Effector memory CD8-positive, alpha-beta T cell (primary cell): ENCODE measurements at regions not wholly inside any gene's neighbourhood (a gene's known extent, or its start where the extent isn't known, plus 50 kb on each side); places are given as distances from the start of the nearest gene placed in this dataset.

ENCODE experiments used
- ATAC-seq: fragments of 150-1000 bp; cut with Tn5 transposase; replicated peaks from 2 replicates; pipeline ENCODE4 v1.10.0; 2021; ENCODE audit warnings: mild to moderate bottlenecking, moderate library complexity
- DNase-seq, 3 experiments: peaks; one replicate each; pipeline ENCODE4 v3.0.0; 2021
- H3K27ac Mint-ChIP-seq, 2 donors: one replicate each; pipeline ENCODE4 v1.8.0; 2022; ENCODE audit warnings: mild to moderate bottlenecking in 2 of 2, mixed read lengths in 2 of 2, moderate library complexity in 2 of 2
- H3K27me3 Mint-ChIP-seq, 2 donors: one replicate each; pipeline ENCODE4 v1.8.0; 2022; ENCODE audit warnings: mixed read lengths in 2 of 2
- H3K36me3 Mint-ChIP-seq: one replicate; pipeline ENCODE4 v1.8.0; 2022; ENCODE audit warnings: mild to moderate bottlenecking, moderate library complexity, mixed read lengths; ENCODE audit not compliant: insufficient read depth
- H3K4me1 Mint-ChIP-seq, 2 donors: one replicate each; pipeline ENCODE4 v1.8.0; 2022; ENCODE audit warnings: low read depth in 2 of 2, mixed read lengths in 2 of 2
- H3K4me3 Mint-ChIP-seq, 2 donors: one replicate each; pipeline ENCODE4 v1.8.0; 2022; ENCODE audit warnings: mild to moderate bottlenecking in 2 of 2, mixed read lengths in 2 of 2, moderate library complexity in 2 of 2
- H3K9me3 Mint-ChIP-seq, 2 donors: one replicate each; pipeline ENCODE4 v1.8.0; 2022; ENCODE audit warnings: mixed read lengths in 2 of 2

- no peak for DNase-seq
- Mint-ChIP-seq H3K27me3 (no peaks in the 10 kb centered on the region), H3K36me3 (no peaks in the 10 kb centered on the region), H3K4me3 (no peak overlapping the region), H3K9me3 (peaks cover 9 to 12% of the 10 kb centered on the region in 2 donors), H3K27ac (no peak overlapping the region), H3K4me1 (no peaks in the 10 kb centered on the region)
- ATAC-seq = no peak
These were observed 493.9 kb upstream of the ZNF385D start for GRCh38 chr3:22244761-22245521.

GRCh38 chr3:22245811-22246583 is 495.0 kb upstream of the ZNF385D start:
- Mint-ChIP-seq H3K27me3 (no peaks in the 10 kb centered on the region), H3K36me3 (no peaks in the 10 kb centered on the region), H3K4me3 (no peak overlapping the region), H3K4me1 (no peaks in the 10 kb centered on the region), H3K9me3 (peaks cover under 1 to 6% of the 10 kb centered on the region in 2 donors), H3K27ac (no peak overlapping the region)
- ATAC-seq (no peak), DNase-seq (no peak)

DNA sequence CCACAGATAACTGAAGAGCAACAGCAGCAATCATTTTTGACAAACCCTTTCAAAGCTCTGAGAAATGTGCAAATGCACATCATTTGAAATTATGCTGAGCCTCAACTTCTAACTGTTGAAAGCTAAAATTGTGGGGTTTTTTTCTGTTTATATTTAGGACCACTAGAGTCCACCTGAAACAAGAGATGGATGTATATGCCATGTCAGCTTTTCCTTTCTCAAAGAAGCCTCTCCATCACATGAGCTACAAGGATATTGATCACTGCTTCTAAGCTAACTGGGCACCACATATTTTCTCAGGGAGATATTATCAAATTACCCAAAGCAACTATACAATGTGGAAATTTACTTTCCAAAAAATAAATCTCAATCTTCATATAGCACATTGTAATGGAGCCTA is 498.6 kb upstream of the ZNF385D start:
- ATAC-seq (no peak), DNase-seq (no peak)
- Mint-ChIP-seq H3K9me3 (peaks cover 0 to 9% of the 10 kb centered on the region in 2 donors), H3K27me3 (no peaks in the 10 kb centered on the region), H3K27ac (no peak overlapping the region), H3K36me3 (no peaks in the 10 kb centered on the region), H3K4me3 (no peak overlapping the region), H3K4me1 (no peaks in the 10 kb centered on the region)

DNA sequence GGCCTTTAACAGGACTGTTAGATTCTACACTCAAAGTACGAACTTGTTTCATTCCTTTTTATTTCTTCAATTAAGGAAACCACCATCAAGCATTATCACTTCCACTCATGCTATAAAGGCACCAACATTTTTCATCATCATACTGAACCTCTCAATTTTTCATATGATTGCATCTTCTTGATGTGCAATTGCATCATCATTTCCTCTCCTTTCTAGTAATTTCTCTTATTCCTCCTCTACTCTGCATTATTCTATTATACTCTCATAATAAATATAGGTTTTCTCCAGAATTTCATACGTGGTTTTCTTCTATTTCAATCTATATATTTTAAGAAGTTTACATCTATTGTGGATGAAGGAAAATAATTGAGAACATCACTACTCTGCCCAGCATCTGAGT is 506.2 kb upstream of the ZNF385D start:
- no peak for DNase-seq
- ATAC-seq = no peak
- H3K36me3 Mint-ChIP-seq = no peaks in the 10 kb centered on the region
- peaks cover 0 to 11% of the 10 kb centered on the region in 2 donors for H3K9me3 Mint-ChIP-seq
- no peaks in the 10 kb centered on the region for H3K4me1 Mint-ChIP-seq
- H3K27ac Mint-ChIP-seq = no peak overlapping the region
- no peak overlapping the region for H3K4me3 Mint-ChIP-seq
- H3K27me3 Mint-ChIP-seq = no peaks in the 10 kb centered on the region

DNA sequence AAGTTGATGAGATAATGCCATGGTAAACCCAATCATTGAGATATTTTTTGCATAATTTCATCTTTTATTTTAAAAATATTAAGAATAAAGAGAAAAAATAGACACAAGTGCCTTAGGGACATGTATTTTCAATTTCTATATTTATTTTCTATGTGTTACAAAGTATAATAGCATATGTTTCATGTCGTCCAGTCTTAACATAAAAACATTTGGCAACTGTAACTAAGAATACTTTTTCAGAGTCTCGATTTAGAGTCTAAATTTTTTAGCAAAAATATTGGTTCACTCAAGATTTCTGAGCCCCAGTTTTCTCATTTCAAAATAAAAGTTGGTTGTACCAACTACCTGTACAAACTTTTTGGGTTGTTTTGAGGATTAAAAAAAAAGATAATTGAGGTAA is 511.4 kb upstream of the ZNF385D start:
- no peaks in the 10 kb centered on the region for H3K27me3 Mint-ChIP-seq
- ATAC-seq (no peak), DNase-seq (no peak)
- H3K27ac Mint-ChIP-seq = no peak overlapping the region
- H3K4me3 Mint-ChIP-seq = no peak overlapping the region
- peaks cover 7 to 13% of the 10 kb centered on the region in 2 donors for H3K9me3 Mint-ChIP-seq
- H3K36me3 Mint-ChIP-seq = no peaks in the 10 kb centered on the region
- no peaks in the 10 kb centered on the region for H3K4me1 Mint-ChIP-seq

GRCh38 chr3:22263042-22263441 is 512.0 kb upstream of the ZNF385D start:
- H3K4me1 Mint-ChIP-seq = no peaks in the 10 kb centered on the region
- H3K4me3 Mint-ChIP-seq = no peak overlapping the region
- DNase-seq = no peak
- H3K36me3 Mint-ChIP-seq = no peaks in the 10 kb centered on the region
- H3K27ac Mint-ChIP-seq = no peak overlapping the region
- peaks cover 7 to 13% of the 10 kb centered on the region in 2 donors for H3K9me3 Mint-ChIP-seq
- no peak for ATAC-seq
- no peaks in the 10 kb centered on the region for H3K27me3 Mint-ChIP-seq

DNA sequence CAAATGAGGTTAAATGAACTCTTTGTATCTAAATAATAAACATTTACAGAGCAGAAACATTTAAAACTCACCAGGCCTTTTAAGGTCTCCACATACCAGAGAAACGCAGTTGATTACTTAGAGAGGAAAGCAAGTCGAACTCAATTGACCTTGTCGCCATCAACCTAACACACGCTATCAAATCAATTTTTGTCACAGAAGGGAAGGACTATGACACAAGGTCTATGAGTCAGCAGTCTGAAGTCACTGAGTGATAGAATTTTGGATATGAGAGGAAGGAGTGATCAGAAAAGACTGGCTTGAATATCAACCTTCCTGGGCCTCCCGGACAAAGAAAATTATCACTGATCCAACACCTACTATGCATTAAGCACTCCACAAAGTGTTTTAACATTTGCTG is 514.4 kb upstream of the ZNF385D start:
- DNase-seq (no peak), ATAC-seq (no peak)
- H3K9me3 Mint-ChIP-seq = peaks cover 14 to 20% of the 10 kb centered on the region in 2 donors
- H3K27ac Mint-ChIP-seq = no peak overlapping the region
- H3K4me3 Mint-ChIP-seq = no peak overlapping the region
- no peaks in the 10 kb centered on the region for H3K36me3 Mint-ChIP-seq
- H3K27me3 Mint-ChIP-seq = no peaks in the 10 kb centered on the region
- H3K4me1 Mint-ChIP-seq = no peaks in the 10 kb centered on the region

- no peak overlapping the region for H3K27ac Mint-ChIP-seq
- H3K9me3 Mint-ChIP-seq = peaks cover 9 to 18% of the 10 kb centered on the region in 2 donors
- no peak overlapping the region for H3K4me3 Mint-ChIP-seq
- H3K27me3 Mint-ChIP-seq = no peaks in the 10 kb centered on the region
- no peaks in the 10 kb centered on the region for H3K36me3 Mint-ChIP-seq
- ATAC-seq (no peak), DNase-seq (no peak)
- no peaks in the 10 kb centered on the region for H3K4me1 Mint-ChIP-seq
These were observed 518.8 kb upstream of the ZNF385D start for GRCh38 chr3:22269831-22270230.

GRCh38 chr3:22276351-22276750 is 525.3 kb upstream of the ZNF385D start:
- no peak for DNase-seq
- H3K27ac Mint-ChIP-seq = no peak overlapping the region
- H3K27me3 Mint-ChIP-seq = no peaks in the 10 kb centered on the region
- no peaks in the 10 kb centered on the region for H3K36me3 Mint-ChIP-seq
- no peak overlapping the region for H3K4me3 Mint-ChIP-seq
- H3K9me3 Mint-ChIP-seq = peaks cover 9 to 26% of the 10 kb centered on the region in 2 donors
- no peak for ATAC-seq
- H3K4me1 Mint-ChIP-seq = no peaks in the 10 kb centered on the region

DNA sequence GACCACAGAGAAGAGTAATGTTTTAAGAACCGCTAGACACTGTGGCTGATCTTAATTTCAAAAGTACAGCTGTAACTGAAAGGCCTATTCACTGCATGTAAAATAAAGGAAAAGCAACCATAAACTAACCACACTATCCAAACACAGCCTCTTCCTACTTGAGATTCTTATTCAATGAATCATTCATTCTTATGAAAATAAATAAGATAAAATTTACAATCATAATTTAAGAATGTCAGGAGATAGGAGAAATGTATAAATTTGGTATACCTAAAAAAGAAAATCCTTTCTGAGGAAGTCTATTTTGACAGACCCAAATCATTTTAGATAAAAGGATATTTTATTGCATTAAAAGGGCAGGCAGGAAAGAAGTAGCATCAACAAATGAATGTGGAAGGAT is 533.5 kb upstream of the ZNF385D start:
- no peak for ATAC-seq
- H3K27me3 Mint-ChIP-seq = no peaks in the 10 kb centered on the region
- H3K27ac Mint-ChIP-seq = no peak overlapping the region
- no peak for DNase-seq
- peaks cover 7 to 17% of the 10 kb centered on the region in 2 donors for H3K9me3 Mint-ChIP-seq
- H3K4me1 Mint-ChIP-seq = no peaks in the 10 kb centered on the region
- H3K36me3 Mint-ChIP-seq = no peaks in the 10 kb centered on the region
- no peak overlapping the region for H3K4me3 Mint-ChIP-seq

DNA sequence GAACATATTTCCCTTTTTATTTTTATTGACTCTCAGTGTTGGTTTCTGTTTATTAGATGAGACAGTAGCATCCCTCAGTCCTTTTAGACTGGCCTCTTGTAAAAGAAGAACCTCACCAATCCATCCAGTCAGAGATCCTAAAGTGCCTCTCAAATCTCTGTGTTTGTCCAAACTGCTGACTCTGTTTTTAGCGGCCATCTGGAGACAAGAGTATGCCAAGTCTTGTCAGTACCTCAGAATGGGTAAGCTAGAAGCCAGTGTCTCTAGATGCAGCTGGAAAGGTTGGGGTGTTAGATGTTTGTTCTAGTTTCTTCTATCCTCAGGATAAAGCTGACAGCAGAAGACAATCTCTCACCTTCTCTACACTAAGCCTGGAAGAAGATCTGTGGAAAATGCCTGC is 537.7 kb upstream of the ZNF385D start:
- Mint-ChIP-seq H3K27me3 (no peaks in the 10 kb centered on the region), H3K9me3 (peaks cover 2 to 24% of the 10 kb centered on the region in 2 donors), H3K36me3 (no peaks in the 10 kb centered on the region), H3K27ac (no peak overlapping the region), H3K4me1 (no peaks in the 10 kb centered on the region), H3K4me3 (no peak overlapping the region)
- no peak for DNase-seq
- ATAC-seq = no peak

GRCh38 chr3:22292681-22293080 is 541.7 kb upstream of the ZNF385D start:
- Mint-ChIP-seq H3K4me1 (no peaks in the 10 kb centered on the region), H3K4me3 (no peak overlapping the region), H3K27me3 (no peaks in the 10 kb centered on the region), H3K9me3 (peaks cover 4 to 28% of the 10 kb centered on the region in 2 donors), H3K36me3 (no peaks in the 10 kb centered on the region), H3K27ac (no peak overlapping the region)
- ATAC-seq (no peak), DNase-seq (no peak)

DNA sequence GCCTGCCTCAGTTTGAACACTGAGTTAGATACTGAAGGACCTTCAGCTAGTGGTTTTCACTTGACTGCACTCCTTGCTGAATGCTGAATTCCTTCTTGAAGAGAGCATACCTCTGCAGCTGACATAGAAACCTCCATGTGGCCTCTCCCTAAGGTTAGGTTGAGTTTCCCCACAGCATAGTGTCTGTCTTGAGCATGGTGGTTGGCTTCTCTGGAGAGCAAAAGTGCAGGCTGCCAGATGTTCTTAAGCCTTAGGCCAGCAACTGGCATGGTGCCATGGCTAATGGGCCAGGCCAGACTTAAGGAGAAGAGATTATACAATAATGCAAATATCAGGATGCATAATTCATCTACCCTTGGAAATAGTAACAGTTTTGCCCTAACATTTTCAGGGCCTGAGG is 545.6 kb upstream of the ZNF385D start:
- ATAC-seq (no peak), DNase-seq (no peak)
- Mint-ChIP-seq H3K4me3 (no peak overlapping the region), H3K27ac (no peak overlapping the region), H3K9me3 (peaks cover 6 to 21% of the 10 kb centered on the region in 2 donors), H3K36me3 (no peaks in the 10 kb centered on the region), H3K4me1 (no peaks in the 10 kb centered on the region), H3K27me3 (no peaks in the 10 kb centered on the region)

DNA sequence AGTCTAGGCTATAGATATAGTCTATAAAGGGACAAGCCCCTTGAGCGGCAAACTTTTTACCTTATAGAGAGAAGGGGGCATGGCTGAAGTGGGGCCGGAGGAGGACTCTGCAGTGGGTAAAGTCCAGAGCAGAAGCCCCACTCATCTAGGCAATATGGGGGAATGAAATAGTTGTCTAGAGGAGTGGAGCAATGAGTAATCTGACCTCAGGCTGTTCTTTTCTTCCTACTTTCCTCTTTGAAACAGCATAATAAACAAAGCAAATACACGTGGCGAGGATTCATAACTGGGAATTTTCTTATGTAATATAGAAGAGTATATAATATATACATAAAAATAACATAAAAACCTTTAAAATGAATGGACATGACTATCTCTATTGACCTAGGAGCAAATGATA is 546.4 kb upstream of the ZNF385D start:
- H3K36me3 Mint-ChIP-seq = no peaks in the 10 kb centered on the region
- DNase-seq = no peak
- ATAC-seq = no peak
- no peaks in the 10 kb centered on the region for H3K4me1 Mint-ChIP-seq
- no peaks in the 10 kb centered on the region for H3K27me3 Mint-ChIP-seq
- no peak overlapping the region for H3K27ac Mint-ChIP-seq
- H3K4me3 Mint-ChIP-seq = no peak overlapping the region
- peaks cover 6 to 21% of the 10 kb centered on the region in 2 donors for H3K9me3 Mint-ChIP-seq
